ENCODE measurements at regions not wholly inside any gene's neighbourhood (a gene's known extent, or its start where the extent isn't known, plus 50 kb on each side); places are given as distances from the start of the nearest gene placed in this dataset.
A peak's percentile ranks its signal among the peaks of the same experiment; 100 is the strongest.

DNA sequence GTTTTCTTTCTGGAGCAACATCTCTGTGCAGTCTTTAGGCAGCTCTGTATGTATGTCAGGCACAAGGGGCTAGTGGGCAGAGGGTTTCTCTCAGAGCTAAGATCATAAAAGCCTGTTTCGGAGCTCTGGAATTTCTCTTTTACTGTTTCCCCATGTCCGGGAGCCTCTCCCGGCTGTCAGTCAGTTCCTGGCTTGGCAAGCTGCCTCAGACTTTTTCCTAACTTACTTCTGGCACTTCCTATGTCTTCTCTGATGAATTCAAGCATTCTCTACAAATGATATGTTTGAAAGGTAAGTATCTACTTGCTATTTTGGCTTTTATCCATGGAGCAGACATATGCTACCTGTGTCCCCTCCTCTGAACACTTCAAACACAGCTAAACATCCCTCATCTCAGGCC, 129.3 kb upstream of the PGRMC2 start:
- H3K9ac ChIP-seq: no peak overlapping the region
- no peak overlapping the region for H3K27ac ChIP-seq
- DNase-seq: no peak
- H3K79me2 ChIP-seq (ENCODE audit: insufficient read depth): no peaks in the 10 kb centered on the region
- 0 out of 2 replicates have a peak, but pooled peaks cover 4% of the 10 kb centered on the region for H3K9me2 ChIP-seq (ENCODE audit: insufficient read depth)
- in situ Hi-C loops (cut with MboI): no loop called here
- no peaks in the 10 kb centered on the region for H3K9me3 ChIP-seq (ENCODE audit: low read depth)
- TF ChIP-seq EZH2phosphoT487 (IDR thresholded peaks at IDR 0.05; ENCODE audit: insufficient read depth, low read depth) (no peak), EZH2 (IDR thresholded peaks at IDR 0.05; ENCODE audit: insufficient read depth, poor library complexity, severe bottlenecking) (no peak)
- WGBS, 2 experiments (ENCODE audit: low coverage in 1 of 2, low lambda C conversion rate in 2 of 2, missing lambda C conversion rate in 2 of 2): 21 to 29% methylated on average over 3 of the region's 3 CpGs
- no peaks in the 10 kb centered on the region for H4K20me1 ChIP-seq (ENCODE audit: insufficient read depth)
- no peaks in the 10 kb centered on the region for H3F3A ChIP-seq (ENCODE audit: insufficient read depth)
- H3K4me2 ChIP-seq (ENCODE audit: unreplicated experiment): no peak overlapping the region
- H3K4me1 ChIP-seq (ENCODE audit: insufficient read depth): no peaks in the 10 kb centered on the region
- H2AFZ ChIP-seq: no peak overlapping the region
- H3K27me3 ChIP-seq (replicated peaks; ENCODE audit: insufficient read depth): no peaks in the 10 kb centered on the region
- H3K36me3 ChIP-seq (ENCODE audit: low read depth): no peaks in the 10 kb centered on the region
- H3K4me3 ChIP-seq: no peak overlapping the region

DNA sequence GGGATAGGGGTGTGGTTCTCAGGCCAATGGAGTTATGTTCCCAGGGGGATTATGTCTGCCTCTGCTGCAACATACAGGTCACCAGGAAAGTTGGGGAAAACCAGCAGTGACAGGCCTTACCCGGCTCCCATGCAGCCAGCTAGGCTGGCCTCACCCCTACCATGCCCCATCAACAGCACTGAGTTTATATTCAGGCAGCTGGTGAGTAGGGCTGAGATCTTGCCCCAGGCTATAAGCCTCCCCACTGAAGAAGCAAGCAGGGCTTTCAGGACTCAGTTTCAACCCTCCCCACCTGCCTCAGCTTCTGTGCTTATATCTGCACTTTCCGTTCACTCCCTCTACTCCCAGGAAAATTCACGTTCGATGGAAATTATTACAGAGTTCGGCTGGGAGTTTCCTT, 122.4 kb upstream of the PGRMC2 start:
- Histone ChIP-seq H4K20me1 (ENCODE audit: insufficient read depth) (no peaks in the 10 kb centered on the region), H3K4me3 (no peak overlapping the region), H3K4me2 (ENCODE audit: unreplicated experiment) (no peak overlapping the region), H3K36me3 (ENCODE audit: low read depth) (no peaks in the 10 kb centered on the region), H2AFZ (no peak overlapping the region), H3K9me3 (ENCODE audit: low read depth) (no peaks in the 10 kb centered on the region), H3K9ac (no peak overlapping the region), H3K79me2 (ENCODE audit: insufficient read depth) (no peaks in the 10 kb centered on the region), H3K4me1 (ENCODE audit: insufficient read depth) (no peaks in the 10 kb centered on the region), H3F3A (ENCODE audit: insufficient read depth) (no peaks in the 10 kb centered on the region), H3K27me3 (replicated peaks; ENCODE audit: insufficient read depth) (no peaks in the 10 kb centered on the region), H3K27ac (no peak overlapping the region), H3K9me2 (ENCODE audit: insufficient read depth) (0 out of 2 replicates have a peak, but pooled peaks cover 4% of the 10 kb centered on the region)
- in situ Hi-C loops (cut with MboI): no loop called here
- TF ChIP-seq EZH2 (IDR thresholded peaks at IDR 0.05; ENCODE audit: insufficient read depth, poor library complexity, severe bottlenecking): no peak
- no peak for TF ChIP-seq EZH2phosphoT487 (IDR thresholded peaks at IDR 0.05; ENCODE audit: insufficient read depth, low read depth)
- no peak for DNase-seq
- WGBS, 2 experiments (ENCODE audit: low coverage in 1 of 2, low lambda C conversion rate in 2 of 2, missing lambda C conversion rate in 2 of 2): 85 to 94% methylated on average over 5 of the region's 5 CpGs

DNA sequence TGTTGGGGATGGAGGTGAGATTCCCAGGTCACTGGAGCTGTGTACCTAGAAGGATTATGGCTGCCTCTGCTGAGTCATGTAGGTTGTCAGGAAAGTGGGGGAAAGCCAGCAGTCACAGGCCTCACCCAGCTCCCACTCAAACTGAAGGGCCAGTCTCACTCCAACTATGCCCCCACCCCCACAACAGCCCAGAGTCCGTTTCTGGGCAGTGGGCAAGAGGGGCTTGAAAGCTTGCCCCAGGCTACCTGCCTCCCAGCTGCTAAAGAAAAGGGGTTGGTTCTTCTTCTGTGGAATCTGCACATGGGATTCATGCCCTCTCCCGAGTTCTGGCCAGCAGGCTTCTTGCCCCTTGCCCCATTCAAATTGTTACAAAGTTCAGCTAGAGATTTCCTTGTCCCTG, 116.0 kb upstream of the PGRMC2 start:
- Histone ChIP-seq H4K20me1 (ENCODE audit: insufficient read depth) (no peaks in the 10 kb centered on the region), H2AFZ (no peak overlapping the region), H3K4me3 (no peak overlapping the region), H3F3A (ENCODE audit: insufficient read depth) (no peaks in the 10 kb centered on the region), H3K4me2 (ENCODE audit: unreplicated experiment) (no peak overlapping the region), H3K9ac (no peak overlapping the region), H3K9me2 (ENCODE audit: insufficient read depth) (no peaks in the 10 kb centered on the region), H3K4me1 (ENCODE audit: insufficient read depth) (no peaks in the 10 kb centered on the region), H3K36me3 (ENCODE audit: low read depth) (no peaks in the 10 kb centered on the region), H3K27ac (no peak overlapping the region), H3K79me2 (ENCODE audit: insufficient read depth) (no peaks in the 10 kb centered on the region), H3K27me3 (replicated peaks; ENCODE audit: insufficient read depth) (no peaks in the 10 kb centered on the region), H3K9me3 (ENCODE audit: low read depth) (no peaks in the 10 kb centered on the region)
- 63 to 68% methylated on average over 2 of the region's 2 CpGs for WGBS, 2 experiments (ENCODE audit: low coverage in 1 of 2, low lambda C conversion rate in 2 of 2, missing lambda C conversion rate in 2 of 2)
- DNase-seq: no peak
- TF ChIP-seq EZH2phosphoT487 (IDR thresholded peaks at IDR 0.05; ENCODE audit: insufficient read depth, low read depth) (no peak), EZH2 (IDR thresholded peaks at IDR 0.05; ENCODE audit: insufficient read depth, poor library complexity, severe bottlenecking) (no peak)
- in situ Hi-C loops (cut with MboI): no loop called here

DNA sequence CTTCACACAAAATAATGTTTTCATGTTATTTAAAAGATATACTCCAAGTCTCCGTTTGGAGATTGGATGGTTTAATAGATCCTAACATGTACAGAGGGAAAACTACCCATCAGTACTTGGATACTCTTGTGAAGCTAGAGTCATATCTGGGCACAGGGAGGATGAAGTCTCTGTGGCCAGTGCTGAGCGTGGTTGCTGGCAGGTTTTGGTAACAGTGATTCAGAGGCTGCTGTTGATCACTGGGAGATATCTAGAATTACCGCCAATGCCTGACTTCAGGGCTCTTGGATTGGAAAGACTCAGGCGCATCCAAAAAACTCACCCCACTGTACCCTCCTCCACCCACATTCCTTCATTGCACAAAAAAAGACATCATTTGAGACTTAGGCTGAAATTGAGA, 107.2 kb upstream of the PGRMC2 start:
- in situ Hi-C loops (cut with MboI): no loop called here
- Histone ChIP-seq H3K4me1 (ENCODE audit: insufficient read depth) (peaks cover 39% of the 10 kb centered on the region), H3K4me3 (no peak overlapping the region), H3K9me3 (ENCODE audit: low read depth) (no peaks in the 10 kb centered on the region), H3K79me2 (ENCODE audit: insufficient read depth) (no peaks in the 10 kb centered on the region), H2AFZ (no peak overlapping the region), H3K9me2 (ENCODE audit: insufficient read depth) (no peaks in the 10 kb centered on the region), H3K36me3 (ENCODE audit: low read depth) (no peaks in the 10 kb centered on the region), H4K20me1 (ENCODE audit: insufficient read depth) (no peaks in the 10 kb centered on the region), H3K4me2 (ENCODE audit: unreplicated experiment) (peak overlapping the region; percentile 45), H3K27ac (peak overlapping the region; percentile 10), H3F3A (ENCODE audit: insufficient read depth) (peaks cover 32% of the 10 kb centered on the region), H3K27me3 (replicated peaks; ENCODE audit: insufficient read depth) (no peaks in the 10 kb centered on the region), H3K9ac (no peak overlapping the region)
- DNase-seq: peak; percentile 92
- TF ChIP-seq EZH2 (IDR thresholded peaks at IDR 0.05; ENCODE audit: insufficient read depth, poor library complexity, severe bottlenecking) (no peak), EZH2phosphoT487 (IDR thresholded peaks at IDR 0.05; ENCODE audit: insufficient read depth, low read depth) (no peak)
- WGBS, 2 experiments (ENCODE audit: low coverage in 1 of 2, low lambda C conversion rate in 2 of 2, missing lambda C conversion rate in 2 of 2): 10 to 14% methylated on average over 4 of the region's 4 CpGs

Measured in GM23248 (cell line).